IMR-90 (cell line): ENCODE measurements at regions not wholly inside any gene's neighbourhood (a gene's known extent, or its start where the extent isn't known, plus 50 kb on each side); places are given as distances from the start of the nearest gene placed in this dataset.

ENCODE experiments used
- ATAC-seq: fragments of 200-7000 bp; cut with Tn5 transposase; 2 replicates; pipeline ENCODE4 v1.9.1; 2020; ENCODE audit warnings: low read depth, mild to moderate bottlenecking, moderate library complexity
- BruUV-seq: library from RNA; stranded (reverse); fragments of 400-500 nt; replicated peaks from 2 replicates; lab custom pipeline; 2021; lab: Mats Ljungman, UMichigan
- CTCF ChIA-PET: fragments of 300-600 bp; formaldehyde crosslinking; extraction: SDS; loops from one replicate; lab custom pipeline; 2021; ENCODE audit warnings: antibody characterized with exemption; lab: Yijun Ruan, JAX
- POLR2A ChIA-PET: fragments of 300-600 bp; sonication (Branson Sonifier 250); formaldehyde crosslinking; loops from one replicate; lab custom pipeline; 2022; ENCODE audit warnings: antibody characterized with exemption; ENCODE audit not compliant: unreplicated experiment; lab: Charles Lee
- DNase-seq: peaks from one replicate; pipeline ENCODE4 v3.0.0; 2013
- H2AFZ ChIP-seq: replicated peaks from 2 replicates; pipeline ENCODE3; 2013; ENCODE audit warnings: low read length, mild to moderate bottlenecking; ENCODE audit not compliant: poor library complexity
- H2AK5ac ChIP-seq: 2 replicates; pipeline ENCODE4 v1.6.1; 2013; ENCODE audit warnings: low read depth, low read length, inconsistent platforms
- H2AK9ac ChIP-seq: replicated peaks from 2 replicates; pipeline ENCODE3; 2013; ENCODE audit warnings: mild to moderate bottlenecking, low read depth, low read length, moderate library complexity; ENCODE audit not compliant: poor library complexity
- H2BK120ac ChIP-seq: 2 replicates; pipeline ENCODE4 v1.6.1; 2013; ENCODE audit warnings: low read depth, low read length, inconsistent platforms
- H2BK15ac ChIP-seq: 3 replicates; pipeline ENCODE4 v1.6.1; 2013; ENCODE audit warnings: low read depth, low read length, inconsistent platforms
- H2BK20ac ChIP-seq: 2 replicates; pipeline ENCODE4 v1.6.1; 2013; ENCODE audit warnings: low read depth, mild to moderate bottlenecking, inconsistent platforms, low read length, moderate library complexity
- H2BK5ac ChIP-seq: 2 replicates; pipeline ENCODE4 v1.6.1; 2013; ENCODE audit warnings: mild to moderate bottlenecking, low read depth, low read length, inconsistent platforms; ENCODE audit not compliant: poor library complexity, severe bottlenecking
- H3K14ac ChIP-seq: replicated peaks from 2 replicates; pipeline ENCODE4 v1.6.1; 2013; ENCODE audit warnings: low read depth, low read length, inconsistent platforms
- H3K18ac ChIP-seq: 2 replicates; pipeline ENCODE4 v1.6.1; 2013; ENCODE audit warnings: low read depth, low read length, control low read depth
- H3K23ac ChIP-seq: 2 replicates; pipeline ENCODE4 v1.6.1; 2013; ENCODE audit warnings: low read depth, low read length, inconsistent platforms
- H3K27ac ChIP-seq: 2 replicates; pipeline ENCODE4 v1.5.1; 2013; ENCODE audit warnings: mild to moderate bottlenecking, control low read depth, low read length; ENCODE audit not compliant: insufficient read depth
- H3K27me3 ChIP-seq: 2 replicates; pipeline ENCODE4 v1.6.1; 2013; ENCODE audit warnings: low read length; ENCODE audit not compliant: control insufficient read depth, insufficient read depth
- H3K36me3 ChIP-seq: 2 replicates; pipeline ENCODE4 v1.6.1; 2013; ENCODE audit warnings: low read length, mixed read lengths; ENCODE audit not compliant: control insufficient read depth, insufficient read depth
- H3K4ac ChIP-seq: 2 replicates; pipeline ENCODE4 v1.6.1; 2013; ENCODE audit warnings: low read depth, low read length, inconsistent platforms
- H3K4me1 ChIP-seq: 2 replicates; pipeline ENCODE4 v1.6.1; 2013; ENCODE audit warnings: low read length, mixed read lengths; ENCODE audit not compliant: control insufficient read depth, insufficient read depth
- H3K4me2 ChIP-seq: 2 replicates; pipeline ENCODE4 v1.6.1; 2013; ENCODE audit warnings: low read depth, mild to moderate bottlenecking, control low read depth, low read length, moderate library complexity
- H3K4me3 ChIP-seq: 2 replicates; pipeline ENCODE4 v1.5.1; 2013; ENCODE audit warnings: low read depth, mild to moderate bottlenecking, control low read depth, low read length, moderate library complexity; ENCODE audit not compliant: insufficient read depth
- H3K56ac ChIP-seq: 2 replicates; pipeline ENCODE4 v1.6.1; 2013; ENCODE audit warnings: low read length, inconsistent platforms; ENCODE audit not compliant: insufficient read depth; ENCODE audit errors: extremely low read depth
- H3K79me1 ChIP-seq, 2 experiments: 2 replicates each; pipeline ENCODE4 v1.6.1; 2013; ENCODE audit warnings: low read length in 2 of 2, inconsistent platforms in 1 of 2, low read depth in 1 of 2
- H3K9ac ChIP-seq: 2 replicates; pipeline ENCODE4 v1.6.1; 2013; ENCODE audit warnings: low read depth, low read length, control low read depth
- H3K9me1 ChIP-seq: 2 replicates; pipeline ENCODE4 v1.6.1; 2013; ENCODE audit warnings: low read length, inconsistent platforms; ENCODE audit not compliant: insufficient read depth
- H3K9me3 ChIP-seq: 2 replicates; pipeline ENCODE4 v1.6.1; 2013; ENCODE audit warnings: low read length; ENCODE audit not compliant: control insufficient read depth, insufficient read depth
- H4K20me1 ChIP-seq: 2 replicates; pipeline ENCODE4 v1.6.1; 2013; ENCODE audit warnings: low read length, inconsistent platforms; ENCODE audit not compliant: insufficient read depth
- H4K5ac ChIP-seq: 2 replicates; pipeline ENCODE4 v1.6.1; 2013; ENCODE audit warnings: mild to moderate bottlenecking, low read depth, low read length, control low read depth
- H4K8ac ChIP-seq, 2 experiments: 2 replicates each; pipeline ENCODE4 v1.6.1; 2013; ENCODE audit warnings: low read depth in 2 of 2, low read length in 2 of 2, control low read depth in 1 of 2, inconsistent platforms in 1 of 2
- H4K91ac ChIP-seq: 2 replicates; pipeline ENCODE4 v1.6.1; 2013; ENCODE audit warnings: low read depth, low read length, inconsistent platforms; ENCODE audit not compliant: insufficient read depth
- WGBS, 2 experiments: methylation state at CpG; one replicate each; pipeline versions ENCODE4 v1.1.5 to v1.1.7; 2013; ENCODE audit warnings: missing lambda C conversion rate in 2 of 2; ENCODE audit not compliant: insufficient read length in 1 of 2; ENCODE audit errors: extremely low coverage in 2 of 2; 5-methylcytosine and 5-hydroxymethylcytosine counted together
- dilution Hi-C: fragments of 300-500 bp; cut with HindIII; formaldehyde crosslinking; loops from one replicate; pipeline ENCODE4 v1.14.3; 2018; ENCODE audit warnings: low sequenced_read_pairs; ENCODE audit not compliant: unreplicated experiment
- in situ Hi-C: fragments of 300-500 bp; cut with MboI; formaldehyde crosslinking; loops from 3 replicates; pipeline ENCODE4 v1.14.3; 2019; ENCODE audit warnings: low sequenced_read_pairs, inconsistent platforms, mixed read lengths
- intact Hi-C: fragments of 100-400 bp; cut with micrococcal nuclease; formaldehyde crosslinking; loops from 2 replicates; pipeline ENCODE4 v1.10.0; 2022
- TF ChIP-seq, protein P1 (sequence below): conservative IDR thresholded peaks from 2 replicates; pipeline ENCODE4 v1.5.1; 2012; ENCODE audit warnings: mild to moderate bottlenecking, low read depth, low read length, improper control_type of control experiment

DNA sequence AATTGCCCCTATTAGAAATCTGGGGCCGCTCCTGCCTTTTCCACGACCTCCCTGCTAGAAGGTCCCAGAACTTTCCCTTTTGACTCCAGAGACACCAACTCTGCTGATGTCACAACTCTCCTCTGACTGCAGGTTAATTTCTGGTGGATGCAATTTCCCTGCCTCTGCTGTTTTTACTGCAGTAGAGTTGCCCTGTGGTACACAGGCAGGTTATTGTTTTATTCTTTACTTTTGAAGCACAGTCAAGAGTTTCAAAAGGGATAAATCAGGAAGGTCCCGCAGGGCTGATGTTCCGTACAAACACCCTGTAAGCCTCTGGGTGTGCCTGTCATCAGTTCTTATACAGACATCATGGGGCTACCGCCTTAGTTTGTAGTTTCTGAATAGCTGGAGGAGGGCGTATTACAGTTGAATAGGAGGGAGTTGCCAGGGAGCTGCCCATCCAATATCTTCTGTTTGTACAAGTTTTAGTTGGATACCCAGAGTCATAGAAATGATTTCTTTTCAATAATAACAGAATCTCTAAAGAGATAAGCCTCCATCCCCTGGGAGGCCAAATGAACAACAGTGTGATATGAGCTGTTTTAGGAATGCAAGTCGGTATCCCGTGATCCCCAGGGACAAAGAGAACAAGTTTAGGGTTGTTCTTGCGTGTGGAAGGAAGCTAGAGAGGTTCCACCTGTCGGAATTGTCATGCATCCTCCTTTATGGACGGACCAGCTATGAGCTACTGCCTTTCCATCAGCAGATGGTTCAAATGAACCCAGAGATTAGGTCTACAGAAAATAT lies 108.4 kb upstream of the COPS8 start:
- Histone ChIP-seq H2AFZ (no peak overlapping the region), H3K9ac (no peak overlapping the region), H2BK120ac (no peak overlapping the region), H3K4me3 (no peak overlapping the region), H4K5ac (no peak overlapping the region), H2AK9ac (no peak overlapping the region), H3K4me1 (no peaks in the 10 kb centered on the region), H3K36me3 (no peaks in the 10 kb centered on the region), H3K23ac (no peak overlapping the region), H4K91ac (no peak overlapping the region), H2BK15ac (no peak overlapping the region), H3K4me2 (no peak overlapping the region), H3K27me3 (peaks cover 19% of the 10 kb centered on the region), H3K27ac (no peak overlapping the region), H2BK20ac (no peak overlapping the region), H3K79me1 (no peaks in the 10 kb centered on the region), H3K56ac (no peak overlapping the region), H3K14ac (no peak overlapping the region), H2AK5ac (no peak overlapping the region), H3K9me1 (no peaks in the 10 kb centered on the region), H3K9me3 (no peaks in the 10 kb centered on the region), H2BK5ac (no peak overlapping the region), H3K4ac (no peak overlapping the region), H4K20me1 (no peaks in the 10 kb centered on the region), H3K18ac (no peak overlapping the region), H4K8ac (no peak overlapping the region)
- ATAC-seq (no peak), DNase-seq (no peak)
- 49% methylated on average over 5 of the region's 11 CpGs; no CpG with 5 or more reads in 1 of the 2 experiments for WGBS, 2 experiments
- POLR2A ChIA-PET: no interaction called here
- CTCF ChIA-PET: no interaction called here
- BruUV-seq: no TSS peak
- in situ Hi-C loops (no loop called here), intact Hi-C loops (no loop called here), dilution Hi-C loops (no loop called here)
- TF ChIP-seq, protein P1, sequence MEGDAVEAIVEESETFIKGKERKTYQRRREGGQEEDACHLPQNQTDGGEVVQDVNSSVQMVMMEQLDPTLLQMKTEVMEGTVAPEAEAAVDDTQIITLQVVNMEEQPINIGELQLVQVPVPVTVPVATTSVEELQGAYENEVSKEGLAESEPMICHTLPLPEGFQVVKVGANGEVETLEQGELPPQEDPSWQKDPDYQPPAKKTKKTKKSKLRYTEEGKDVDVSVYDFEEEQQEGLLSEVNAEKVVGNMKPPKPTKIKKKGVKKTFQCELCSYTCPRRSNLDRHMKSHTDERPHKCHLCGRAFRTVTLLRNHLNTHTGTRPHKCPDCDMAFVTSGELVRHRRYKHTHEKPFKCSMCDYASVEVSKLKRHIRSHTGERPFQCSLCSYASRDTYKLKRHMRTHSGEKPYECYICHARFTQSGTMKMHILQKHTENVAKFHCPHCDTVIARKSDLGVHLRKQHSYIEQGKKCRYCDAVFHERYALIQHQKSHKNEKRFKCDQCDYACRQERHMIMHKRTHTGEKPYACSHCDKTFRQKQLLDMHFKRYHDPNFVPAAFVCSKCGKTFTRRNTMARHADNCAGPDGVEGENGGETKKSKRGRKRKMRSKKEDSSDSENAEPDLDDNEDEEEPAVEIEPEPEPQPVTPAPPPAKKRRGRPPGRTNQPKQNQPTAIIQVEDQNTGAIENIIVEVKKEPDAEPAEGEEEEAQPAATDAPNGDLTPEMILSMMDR: no peak
